Epithelial cell of proximal tubule (primary cell): ENCODE measurements at regions not wholly inside any gene's neighbourhood (a gene's known extent, or its start where the extent isn't known, plus 50 kb on each side); places are given as distances from the start of the nearest gene placed in this dataset.

Source experiments
- DNase-seq: peaks from one replicate; pipeline ENCODE4 v3.0.0-alpha.2; 2011; ENCODE audit warnings: low read depth
- H3K4me3 ChIP-seq: 2 replicates; pipeline ENCODE4 v1.5.1; 2011; ENCODE audit warnings: low read depth, mild to moderate bottlenecking, low read length
- CTCF ChIP-seq: conservative IDR thresholded peaks from 2 replicates; pipeline ENCODE4 v1.5.1; 2012; ENCODE audit warnings: low read depth, mild to moderate bottlenecking, low read length

DNA sequence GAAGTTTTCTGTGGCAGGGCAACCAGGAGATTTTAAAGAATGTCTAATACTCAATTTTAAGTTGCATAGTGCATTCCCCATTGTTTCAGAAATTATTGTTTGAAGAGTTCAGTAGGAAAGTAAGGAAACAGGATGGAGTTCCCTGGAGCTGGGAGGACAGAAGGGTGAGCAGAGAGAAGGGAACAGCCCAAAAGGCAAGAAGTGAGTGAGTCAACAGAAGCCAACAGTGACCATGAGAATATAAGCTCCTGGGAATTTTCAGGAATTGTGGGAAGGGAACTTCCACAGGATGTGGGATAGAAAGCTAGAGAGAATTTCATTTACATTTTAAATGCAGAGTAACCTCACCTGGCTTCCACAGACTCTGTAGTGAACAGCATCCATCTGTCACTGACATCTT is 268.1 kb upstream of the ATP5MC3 start:
- no peak for DNase-seq
- no peak overlapping the region for H3K4me3 ChIP-seq
- TF ChIP-seq CTCF, result no peak

- no peak overlapping the region for H3K4me3 ChIP-seq
- DNase-seq, result no peak
- TF ChIP-seq CTCF, result no peak
Measured at GRCh38 chr2:175446201-175446600, 264.7 kb upstream of the ATP5MC3 start.

DNA sequence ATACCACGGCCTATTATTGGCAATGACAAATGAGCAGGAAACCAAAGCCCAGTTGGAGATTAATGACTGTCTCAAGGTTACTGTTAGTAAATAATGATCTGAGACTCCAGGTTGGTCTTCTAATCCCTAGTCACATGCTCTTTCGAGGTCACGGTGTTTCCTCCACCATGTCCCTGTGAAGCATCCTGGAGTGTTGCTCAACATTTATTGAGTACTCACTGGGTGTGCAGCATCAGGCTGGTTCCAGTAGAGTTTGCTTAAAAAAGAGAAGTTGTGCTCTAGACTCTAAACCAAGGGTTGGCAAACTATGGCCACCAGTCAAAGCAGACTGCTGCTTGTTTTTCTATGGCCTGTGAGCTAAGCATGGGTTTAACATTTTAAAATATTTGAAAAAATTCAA is 263.8 kb upstream of the ATP5MC3 start:
- no peak for DNase-seq
- no peak for TF ChIP-seq CTCF
- no peak overlapping the region for H3K4me3 ChIP-seq

DNA sequence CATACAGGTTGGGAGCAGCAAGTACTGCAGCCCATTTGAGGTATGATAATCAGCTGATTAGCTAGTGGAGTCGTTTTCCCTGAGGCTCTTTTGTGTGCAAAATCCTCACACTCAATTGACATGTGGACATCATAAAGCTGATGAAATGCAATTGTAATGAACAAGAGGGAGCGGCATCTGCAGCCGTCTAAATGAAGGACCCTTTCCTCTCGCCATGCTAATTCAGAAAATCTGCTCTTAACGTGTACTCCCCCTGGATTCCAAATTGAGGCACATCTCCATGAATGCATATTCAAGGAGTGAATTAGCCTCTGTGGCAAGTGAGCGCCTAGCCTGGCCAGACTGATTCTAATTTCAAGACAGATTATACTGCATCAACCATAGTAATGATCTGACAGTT is 260.9 kb upstream of the ATP5MC3 start:
- TF ChIP-seq CTCF, result no peak
- DNase-seq, result no peak
- no peak overlapping the region for H3K4me3 ChIP-seq

GRCh38 chr2:175441181-175441761 is 259.8 kb upstream of the ATP5MC3 start:
- H3K4me3 ChIP-seq, result no peak overlapping the region
- no peak for DNase-seq
- TF ChIP-seq CTCF, result no peak

DNA sequence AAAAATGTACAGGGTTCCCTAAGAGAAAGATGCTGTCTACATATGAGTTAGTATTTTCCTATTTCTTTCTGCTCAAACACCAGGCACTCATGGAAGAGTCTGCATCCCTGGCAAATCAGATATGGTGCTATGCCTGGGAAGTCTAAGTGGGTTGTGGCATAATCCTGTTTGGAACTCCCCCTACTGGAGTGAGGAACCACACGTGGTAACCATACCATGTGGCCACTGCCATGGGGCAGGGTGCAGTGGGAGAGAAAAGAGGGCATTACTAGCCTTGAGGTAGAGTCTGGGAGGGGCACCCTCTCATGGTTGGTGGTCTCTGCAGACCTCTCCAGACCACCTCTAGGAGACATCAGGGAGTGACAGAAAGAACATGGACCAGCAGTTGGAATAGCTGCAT is 257.9 kb upstream of the ATP5MC3 start:
- no peak for DNase-seq
- TF ChIP-seq CTCF, result no peak
- H3K4me3 ChIP-seq, result no peak overlapping the region

DNA sequence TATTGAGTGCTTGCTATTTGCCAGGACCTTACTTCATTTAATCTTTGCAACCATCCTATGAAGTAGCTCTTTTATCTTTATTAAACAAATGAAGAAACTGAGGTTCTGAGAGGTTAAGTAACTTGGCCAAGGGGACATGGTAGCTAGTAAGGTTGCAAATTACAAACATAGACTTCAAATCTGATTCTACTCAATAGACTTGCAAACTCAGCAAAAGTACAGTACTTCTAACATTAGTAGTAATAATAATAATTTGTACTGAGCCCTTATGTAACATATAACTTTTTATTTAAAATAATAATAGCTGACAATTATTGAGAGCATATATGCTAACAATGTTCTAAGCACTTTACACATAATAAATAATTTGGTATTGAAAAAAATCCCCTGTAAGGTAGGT is 255.7 kb upstream of the ATP5MC3 start:
- H3K4me3 ChIP-seq, result no peak overlapping the region
- DNase-seq, result no peak
- TF ChIP-seq CTCF, result no peak
